Duodenal mucosa (tissue), 2 donors: ENCODE measurements at regions not wholly inside any gene's neighbourhood (a gene's known extent, or its start where the extent isn't known, plus 50 kb on each side); places are given as distances from the start of the nearest gene placed in this dataset.

ENCODE experiments used
- H3K27ac ChIP-seq: one replicate; pipeline ENCODE4 v1.7.0; 2013; ENCODE audit warnings: low read depth, low read length
- H3K27me3 ChIP-seq, 2 donors: one replicate each; pipeline ENCODE4 v1.7.0; 2013; ENCODE audit warnings: low read length in 2 of 2, control low read depth in 1 of 2; ENCODE audit not compliant: insufficient read depth in 2 of 2, control insufficient read depth in 1 of 2
- H3K36me3 ChIP-seq, 2 donors: one replicate each; pipeline ENCODE4 v1.7.0; 2013; ENCODE audit warnings: low read length in 2 of 2, control low read depth in 1 of 2; ENCODE audit not compliant: insufficient read depth in 2 of 2, control insufficient read depth in 1 of 2
- H3K4me1 ChIP-seq, 2 donors: one replicate each; pipeline ENCODE4 v1.7.0; 2013; ENCODE audit warnings: low read length in 2 of 2, control low read depth in 1 of 2; ENCODE audit not compliant: insufficient read depth in 2 of 2, control insufficient read depth in 1 of 2
- H3K4me3 ChIP-seq, 2 donors: one replicate each; pipeline ENCODE4 v1.7.0; 2013; ENCODE audit warnings: low read length in 2 of 2, low read depth in 1 of 2
- H3K9ac ChIP-seq, 2 donors: one replicate each; pipeline ENCODE4 v1.7.0; 2013; ENCODE audit warnings: low read length in 2 of 2, low read depth in 1 of 2
- H3K9me3 ChIP-seq, 2 donors: one replicate each; pipeline ENCODE4 v1.7.0; 2013; ENCODE audit warnings: low read length in 2 of 2, control low read depth in 1 of 2; ENCODE audit not compliant: control insufficient read depth in 1 of 2

- Histone ChIP-seq H3K36me3 (no peaks in the 10 kb centered on the region), H3K9ac (no peak overlapping the region), H3K9me3 (no peaks in the 10 kb centered on the region), H3K27ac (no peak overlapping the region), H3K27me3 (no peaks in the 10 kb centered on the region), H3K4me1 (peaks cover 0 to 3% of the 10 kb centered on the region in 2 donors), H3K4me3 (no peak overlapping the region)
These were observed 89.8 kb upstream of the ACSL4 start for GRCh38 chrX:109822861-109823260.

- Histone ChIP-seq H3K4me3 (no peak overlapping the region), H3K27ac (no peak overlapping the region), H3K36me3 (no peaks in the 10 kb centered on the region), H3K27me3 (no peaks in the 10 kb centered on the region), H3K9ac (no peak overlapping the region), H3K4me1 (peaks cover 8 to 10% of the 10 kb centered on the region in 2 donors), H3K9me3 (no peaks in the 10 kb centered on the region)
These were observed 94.1 kb upstream of the ACSL4 start for GRCh38 chrX:109826954-109827708.

GRCh38 chrX:109827772-109828171, 94.7 kb upstream of the ACSL4 start:
- H3K4me1 ChIP-seq = peaks cover 8 to 10% of the 10 kb centered on the region in 2 donors
- H3K4me3 ChIP-seq = no peak overlapping the region
- H3K27me3 ChIP-seq = no peaks in the 10 kb centered on the region
- no peaks in the 10 kb centered on the region for H3K36me3 ChIP-seq
- no peaks in the 10 kb centered on the region for H3K9me3 ChIP-seq
- no peak overlapping the region for H3K9ac ChIP-seq
- no peak overlapping the region for H3K27ac ChIP-seq

DNA sequence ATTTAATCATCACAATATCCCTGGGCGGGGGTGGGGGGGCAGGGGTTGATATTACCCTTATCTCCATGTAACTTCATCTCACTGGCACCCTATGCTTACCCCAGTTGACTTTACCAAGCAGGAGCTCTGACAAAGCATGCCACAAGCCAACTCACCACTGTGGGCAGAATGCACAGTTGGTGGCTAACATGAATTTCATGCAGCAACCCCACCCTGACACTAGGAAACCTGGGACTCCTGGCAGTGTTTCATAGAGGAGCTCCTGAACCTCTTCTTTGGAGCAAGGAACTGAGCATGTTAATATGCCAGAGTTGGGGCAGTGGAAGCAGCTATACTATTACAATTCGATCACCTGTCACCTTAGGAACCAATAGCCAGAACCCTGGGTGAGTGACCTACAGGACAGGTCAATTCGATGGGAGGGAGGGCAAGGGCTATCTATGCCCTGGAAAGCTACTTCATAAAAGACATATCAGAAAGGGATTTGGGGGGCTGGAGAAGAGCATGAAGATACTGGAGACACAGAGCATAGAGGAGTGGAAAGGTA, 97.2 kb upstream of the ACSL4 start:
- H3K9me3 ChIP-seq = no peaks in the 10 kb centered on the region
- no peaks in the 10 kb centered on the region for H3K36me3 ChIP-seq
- no peak overlapping the region for H3K4me3 ChIP-seq
- no peak overlapping the region for H3K27ac ChIP-seq
- H3K4me1 ChIP-seq = peaks cover 8 to 10% of the 10 kb centered on the region in 2 donors
- H3K27me3 ChIP-seq = no peaks in the 10 kb centered on the region
- H3K9ac ChIP-seq = no peak overlapping the region

- Histone ChIP-seq H3K9me3 (no peaks in the 10 kb centered on the region), H3K4me3 (no peak overlapping the region), H3K9ac (no peak overlapping the region), H3K4me1 (peaks cover 8 to 10% of the 10 kb centered on the region in 2 donors), H3K36me3 (no peaks in the 10 kb centered on the region), H3K27ac (no peak overlapping the region), H3K27me3 (no peaks in the 10 kb centered on the region)
These were observed 97.7 kb upstream of the ACSL4 start for GRCh38 chrX:109830704-109831206.

- H3K36me3 ChIP-seq = no peaks in the 10 kb centered on the region
- peaks cover 8 to 10% of the 10 kb centered on the region in 2 donors for H3K4me1 ChIP-seq
- no peaks in the 10 kb centered on the region for H3K9me3 ChIP-seq
- H3K4me3 ChIP-seq = no peak overlapping the region
- no peak overlapping the region for H3K9ac ChIP-seq
- no peaks in the 10 kb centered on the region for H3K27me3 ChIP-seq
- no peak overlapping the region for H3K27ac ChIP-seq
These were observed 98.4 kb upstream of the ACSL4 start for GRCh38 chrX:109831326-109831985.

- peak overlapping the region; percentile 44 for H3K27ac ChIP-seq
- no peak overlapping the region for H3K4me3 ChIP-seq
- no peaks in the 10 kb centered on the region for H3K9me3 ChIP-seq
- peaks cover 5 to 21% of the 10 kb centered on the region in 2 donors for H3K4me1 ChIP-seq
- H3K36me3 ChIP-seq = no peaks in the 10 kb centered on the region
- no peak overlapping the region for H3K9ac ChIP-seq
- H3K27me3 ChIP-seq = no peaks in the 10 kb centered on the region
These were observed 106.9 kb upstream of the ACSL4 start for GRCh38 chrX:109839694-109840567.

DNA sequence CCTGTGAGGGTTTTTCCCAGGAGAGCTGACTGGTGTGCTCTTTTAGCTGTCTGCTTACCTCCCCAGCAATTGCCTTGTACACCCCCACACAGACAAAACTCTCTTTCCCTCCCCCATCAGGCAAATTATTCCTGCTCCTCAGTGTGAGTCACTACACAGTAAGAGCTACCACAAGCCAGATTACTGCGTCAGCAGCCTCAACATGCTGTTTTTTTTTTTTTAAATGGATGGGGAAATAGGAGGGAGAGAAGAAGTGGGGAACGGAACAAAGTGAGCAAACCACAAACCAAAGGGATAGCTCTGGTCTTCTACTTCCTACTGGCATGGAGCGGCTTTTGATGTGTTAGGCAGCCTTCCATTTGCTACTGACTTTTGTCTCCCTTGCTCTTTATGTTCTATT, 107.5 kb upstream of the ACSL4 start:
- Histone ChIP-seq H3K9me3 (no peaks in the 10 kb centered on the region), H3K4me3 (no peak overlapping the region), H3K9ac (no peak overlapping the region), H3K27me3 (no peaks in the 10 kb centered on the region), H3K36me3 (no peaks in the 10 kb centered on the region), H3K4me1 (peaks cover 5 to 23% of the 10 kb centered on the region in 2 donors), H3K27ac (peak overlapping the region; percentile 44)

- no peak overlapping the region for H3K4me3 ChIP-seq
- no peaks in the 10 kb centered on the region for H3K36me3 ChIP-seq
- H3K27ac ChIP-seq = no peak overlapping the region
- H3K4me1 ChIP-seq = peaks cover 5 to 23% of the 10 kb centered on the region in 2 donors
- no peaks in the 10 kb centered on the region for H3K9me3 ChIP-seq
- no peaks in the 10 kb centered on the region for H3K27me3 ChIP-seq
- no peak overlapping the region for H3K9ac ChIP-seq
These were observed 108.2 kb upstream of the ACSL4 start for GRCh38 chrX:109841257-109841656.
